HCT116 (cell line): ENCODE measurements at regions not wholly inside any gene's neighbourhood (a gene's known extent, or its start where the extent isn't known, plus 50 kb on each side); places are given as distances from the start of the nearest gene placed in this dataset.

ENCODE experiments used
- ATAC-seq: fragments of 200-7000 bp; cut with Tn5 transposase; 2 replicates; pipeline ENCODE4 v1.9.1; 2020; ENCODE audit warnings: mild to moderate bottlenecking, moderate library complexity
- BruUV-seq: library from RNA; stranded (reverse); fragments of 400-500 nt; replicated peaks from 2 replicates; lab custom pipeline; 2021; lab: Mats Ljungman, UMichigan
- CTCF ChIA-PET: fragments of 300-600 bp; sonication (Branson Sonifier 250); formaldehyde crosslinking; loops from one replicate; lab custom pipeline; 2021; ENCODE audit warnings: antibody characterized with exemption; lab: Charles Lee
- POLR2A ChIA-PET: fragments of 300-600, 350-600 bp; sonication (Branson Sonifier 250); formaldehyde crosslinking; loops from one replicate; lab custom pipeline; 2021; ENCODE audit warnings: antibody characterized with exemption; lab: Charles Lee
- RAD21 ChIA-PET, 2 experiments: fragments of 300-600 bp; sonication (Branson Sonifier 250); formaldehyde crosslinking; loops; one replicate each; lab custom pipeline; 2023; ENCODE audit warnings: low total read pairs in 2 of 2; ENCODE audit not compliant: uncharacterized antibody in 2 of 2, unreplicated experiment in 2 of 2, low non-redundant PET in 1 of 2; lab: Charles Lee
- DNase-seq: peaks from one replicate; pipeline ENCODE4 v3.0.0-alpha.2; 2010; ENCODE audit warnings: low read depth, low spot score
- H2AFZ ChIP-seq: fragments of 200-600 bp; shearing (Covaris generic), sonication (generic); 2 replicates; pipeline ENCODE4 v1.6.1; 2017; ENCODE audit warnings: low read depth, mixed run types, mixed read lengths, antibody characterized with exemption, low read length; ENCODE audit not compliant: poor library complexity, severe bottlenecking
- H3K27ac ChIP-seq: 2 replicates; pipeline ENCODE4 v1.5.1; 2012; ENCODE audit warnings: low read depth, low read length
- H3K27me3 ChIP-seq: fragments of 200-600 bp; sonication (generic); 2 replicates; pipeline ENCODE4 v1.6.1; 2016; ENCODE audit warnings: mixed run types, low read length, mixed read lengths; ENCODE audit not compliant: insufficient read depth
- H3K36me3 ChIP-seq, 2 experiments: fragments of 200-500 bp in 1 of 2; fragments of 200-600 bp in 1 of 2; sonication (Bioruptor generic) in 1 of 2; sonication (generic) in 1 of 2; 2 replicates each; pipeline versions ENCODE4 v1.5.1 to v1.6.1; 2014 to 2016; ENCODE audit warnings: low read length in 2 of 2, inconsistent platforms in 1 of 2, mixed read lengths in 1 of 2, mixed run types in 1 of 2; ENCODE audit not compliant: insufficient read depth in 2 of 2, control insufficient read depth in 1 of 2
- H3K4me1 ChIP-seq, 2 experiments: fragments of 200-600 bp in 1 of 2; sonication (generic) in 1 of 2; 2 replicates each; pipeline versions ENCODE4 v1.5.1 to v1.6.1; 2012 to 2017; ENCODE audit warnings: low read length in 2 of 2, inconsistent platforms in 1 of 2, mild to moderate bottlenecking in 1 of 2, mixed read lengths in 1 of 2, mixed run types in 1 of 2, moderate library complexity in 1 of 2; ENCODE audit not compliant: insufficient read depth in 2 of 2, control insufficient read depth in 1 of 2
- H3K4me2 ChIP-seq: fragments of 200-600 bp; sonication (generic); 2 replicates; pipeline ENCODE4 v1.6.1; 2017; ENCODE audit warnings: mixed run types, low read length, mixed read lengths
- H3K4me3 ChIP-seq, 2 experiments: fragments of 200-600 bp in 1 of 2; sonication (generic) in 1 of 2; replicated peaks in 1 of 2; 2 replicates each; pipeline ENCODE4 v1.5.1; 2011 to 2016; ENCODE audit warnings: low read length in 2 of 2, control low read depth in 1 of 2, low read depth in 1 of 2, mild to moderate bottlenecking in 1 of 2, mixed read lengths in 1 of 2, mixed run types in 1 of 2
- H3K79me2 ChIP-seq: fragments of 200-600 bp; sonication (generic); 2 replicates; pipeline ENCODE4 v1.6.1; 2017; ENCODE audit warnings: mild to moderate bottlenecking, mixed run types, low read length, moderate library complexity, mixed read lengths; ENCODE audit not compliant: insufficient read depth
- H3K9ac ChIP-seq: fragments of 200-600 bp; sonication (generic); 2 replicates; pipeline ENCODE4 v1.6.1; 2016; ENCODE audit warnings: low read length, mixed read lengths
- H3K9me2 ChIP-seq: fragments of 200-600 bp; sonication (generic), shearing (Covaris generic); 2 replicates; pipeline ENCODE4 v1.6.1; 2017; ENCODE audit warnings: mixed run types, mild to moderate bottlenecking, moderate library complexity; ENCODE audit not compliant: insufficient read depth
- H3K9me3 ChIP-seq, 2 experiments: fragments of 200-500 bp in 1 of 2; fragments of 200-600 bp in 1 of 2; sonication (Bioruptor generic) in 1 of 2; sonication (generic) in 1 of 2; 2 replicates each; pipeline ENCODE4 v1.6.1; 2014 to 2017; ENCODE audit warnings: low read length in 2 of 2, mixed read lengths in 2 of 2, inconsistent platforms in 1 of 2, low read depth in 1 of 2, mild to moderate bottlenecking in 1 of 2, mixed run types in 1 of 2, moderate library complexity in 1 of 2; ENCODE audit not compliant: control insufficient read depth in 1 of 2, insufficient read depth in 1 of 2
- H4K20me1 ChIP-seq: fragments of 200-600 bp; sonication (generic), shearing (Covaris generic); 2 replicates; pipeline ENCODE4 v1.6.1; 2017; ENCODE audit warnings: mixed run types, mild to moderate bottlenecking, moderate library complexity; ENCODE audit not compliant: insufficient read depth
- ELF1 ChIP-seq: IDR thresholded peaks from 2 replicates; pipeline ENCODE4 v1.6.1; 2012; ENCODE audit warnings: low read depth, borderline replicate concordance
- EZH2phosphoT487 ChIP-seq: fragments of 200-600 bp; IDR thresholded peaks from 2 replicates; pipeline ENCODE4 v1.6.1; 2018; ENCODE audit warnings: antibody characterized with exemption, borderline replicate concordance
- JUND ChIP-seq: IDR thresholded peaks from 2 replicates; pipeline ENCODE4 v1.6.1; 2012
- POLR2A ChIP-seq: IDR thresholded peaks from 2 replicates; pipeline ENCODE4 v1.7.0; 2011; ENCODE audit warnings: borderline replicate concordance; ENCODE audit not compliant: insufficient read depth, insufficient read length; ENCODE audit errors: extremely low read depth
- SIN3A ChIP-seq: IDR thresholded peaks from 2 replicates; pipeline ENCODE4 v1.6.1; 2012; ENCODE audit warnings: low read depth
- SP1 ChIP-seq: IDR thresholded peaks from 2 replicates; pipeline ENCODE4 v1.6.1; 2012; ENCODE audit warnings: low read depth
- YY1 ChIP-seq: IDR thresholded peaks from 2 replicates; pipeline ENCODE4 v1.6.1; 2011; ENCODE audit warnings: low read length, low read depth, moderate library complexity, mild to moderate bottlenecking; ENCODE audit not compliant: insufficient replicate concordance; ENCODE audit errors: extremely low read depth
- intact Hi-C: fragments of 100-400 bp; cut with micrococcal nuclease; formaldehyde crosslinking; loops from 2 replicates; pipeline ENCODE4 v1.10.0; 2022
- TF ChIP-seq, protein P1 (sequence below): IDR thresholded peaks from 2 replicates; pipeline ENCODE4 v1.6.1; 2012; ENCODE audit warnings: low read depth
- TF ChIP-seq, protein P2 (sequence below): IDR thresholded peaks from 2 replicates; pipeline ENCODE4 v1.6.1; 2012

DNA sequence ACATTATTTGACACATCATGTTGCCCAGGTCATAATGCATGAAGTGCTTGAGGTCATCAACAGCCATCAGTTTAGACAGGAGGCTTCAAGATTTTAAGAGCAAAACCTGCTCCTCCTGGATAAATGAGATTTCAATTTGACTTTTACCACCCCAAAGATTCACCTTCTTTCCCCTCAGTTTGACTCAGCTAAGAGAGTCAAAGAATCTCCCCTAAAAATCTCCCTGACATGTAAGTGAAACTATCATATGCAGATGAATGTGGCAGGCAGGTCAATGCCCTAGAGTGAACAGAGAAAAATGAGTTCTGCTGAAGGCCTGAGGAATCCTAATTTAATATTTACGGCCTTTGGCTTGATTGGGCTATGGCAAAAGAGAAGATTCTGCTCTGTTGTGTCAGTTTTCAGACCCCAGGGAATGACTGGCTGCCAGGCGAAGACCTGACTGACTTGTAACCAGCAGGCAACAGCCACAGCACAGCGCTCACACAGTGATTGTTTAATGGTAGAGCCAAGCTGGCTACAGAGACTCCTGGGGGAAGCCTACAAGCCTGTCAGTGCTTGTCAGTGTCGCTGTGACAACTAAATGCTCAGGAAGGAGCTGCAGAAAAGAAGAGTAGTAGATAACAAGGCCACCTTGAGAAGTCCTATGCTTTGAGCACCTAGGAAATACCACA lies 491.2 kb upstream of the LRRC4C start:
- Histone ChIP-seq H3K4me1 (no peaks in the 10 kb centered on the region), H3K27ac (no peak overlapping the region), H3K27me3 (no peaks in the 10 kb centered on the region), H2AFZ (no peak overlapping the region), H3K9me3 (peaks cover 7 to 20% of the 10 kb centered on the region in 2 experiments; a peak in 2 of 4 replicates), H3K36me3 (no peaks in the 10 kb centered on the region), H3K79me2 (no peaks in the 10 kb centered on the region), H3K9me2 (no peaks in the 10 kb centered on the region), H3K4me2 (no peak overlapping the region), H3K4me3 (no peak overlapping the region), H4K20me1 (no peaks in the 10 kb centered on the region), H3K9ac (no peak overlapping the region)
- TF ChIP-seq JUND (no peak), EZH2phosphoT487 (no peak), POLR2A (no peak), ELF1 (no peak), SIN3A (no peak), SP1 (no peak), YY1 (no peak)
- TF ChIP-seq, protein P1, sequence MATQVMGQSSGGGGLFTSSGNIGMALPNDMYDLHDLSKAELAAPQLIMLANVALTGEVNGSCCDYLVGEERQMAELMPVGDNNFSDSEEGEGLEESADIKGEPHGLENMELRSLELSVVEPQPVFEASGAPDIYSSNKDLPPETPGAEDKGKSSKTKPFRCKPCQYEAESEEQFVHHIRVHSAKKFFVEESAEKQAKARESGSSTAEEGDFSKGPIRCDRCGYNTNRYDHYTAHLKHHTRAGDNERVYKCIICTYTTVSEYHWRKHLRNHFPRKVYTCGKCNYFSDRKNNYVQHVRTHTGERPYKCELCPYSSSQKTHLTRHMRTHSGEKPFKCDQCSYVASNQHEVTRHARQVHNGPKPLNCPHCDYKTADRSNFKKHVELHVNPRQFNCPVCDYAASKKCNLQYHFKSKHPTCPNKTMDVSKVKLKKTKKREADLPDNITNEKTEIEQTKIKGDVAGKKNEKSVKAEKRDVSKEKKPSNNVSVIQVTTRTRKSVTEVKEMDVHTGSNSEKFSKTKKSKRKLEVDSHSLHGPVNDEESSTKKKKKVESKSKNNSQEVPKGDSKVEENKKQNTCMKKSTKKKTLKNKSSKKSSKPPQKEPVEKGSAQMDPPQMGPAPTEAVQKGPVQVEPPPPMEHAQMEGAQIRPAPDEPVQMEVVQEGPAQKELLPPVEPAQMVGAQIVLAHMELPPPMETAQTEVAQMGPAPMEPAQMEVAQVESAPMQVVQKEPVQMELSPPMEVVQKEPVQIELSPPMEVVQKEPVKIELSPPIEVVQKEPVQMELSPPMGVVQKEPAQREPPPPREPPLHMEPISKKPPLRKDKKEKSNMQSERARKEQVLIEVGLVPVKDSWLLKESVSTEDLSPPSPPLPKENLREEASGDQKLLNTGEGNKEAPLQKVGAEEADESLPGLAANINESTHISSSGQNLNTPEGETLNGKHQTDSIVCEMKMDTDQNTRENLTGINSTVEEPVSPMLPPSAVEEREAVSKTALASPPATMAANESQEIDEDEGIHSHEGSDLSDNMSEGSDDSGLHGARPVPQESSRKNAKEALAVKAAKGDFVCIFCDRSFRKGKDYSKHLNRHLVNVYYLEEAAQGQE: no peak
- TF ChIP-seq, protein P2, sequence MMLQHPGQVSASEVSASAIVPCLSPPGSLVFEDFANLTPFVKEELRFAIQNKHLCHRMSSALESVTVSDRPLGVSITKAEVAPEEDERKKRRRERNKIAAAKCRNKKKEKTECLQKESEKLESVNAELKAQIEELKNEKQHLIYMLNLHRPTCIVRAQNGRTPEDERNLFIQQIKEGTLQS: no peak
- ATAC-seq (no peak), DNase-seq (no peak)
- intact Hi-C loops: no loop called here
- BruUV-seq: no TSS peak
- ChIA-PET POLR2A (no interaction called here), CTCF (no interaction called here), RAD21 (no interaction called here)
